Nephron progenitor cell (in vitro differentiated cells): ENCODE measurements at regions not wholly inside any gene's neighbourhood (a gene's known extent, or its start where the extent isn't known, plus 50 kb on each side); places are given as distances from the start of the nearest gene placed in this dataset.

Experiments used
- DNase-seq: peaks from one replicate; pipeline ENCODE4 v3.0.0; 2021
- H3K27ac Mint-ChIP-seq: 2 replicates; pipeline ENCODE4 v1.8.0; 2021; ENCODE audit warnings: mild to moderate bottlenecking, moderate library complexity, mixed read lengths
- H3K27me3 Mint-ChIP-seq: 2 replicates; pipeline ENCODE4 v1.8.0; 2021; ENCODE audit warnings: mild to moderate bottlenecking, low read depth, mixed read lengths; ENCODE audit not compliant: poor library complexity
- H3K36me3 Mint-ChIP-seq: 2 replicates; pipeline ENCODE4 v1.8.0; 2021; ENCODE audit warnings: low read depth, mixed read lengths
- H3K4me1 Mint-ChIP-seq: 2 replicates; pipeline ENCODE4 v1.8.0; 2021; ENCODE audit warnings: mixed read lengths
- H3K4me3 Mint-ChIP-seq: 2 replicates; pipeline ENCODE4 v1.8.0; 2021; ENCODE audit warnings: mild to moderate bottlenecking, moderate library complexity, mixed read lengths
- H3K9me3 Mint-ChIP-seq: 2 replicates; pipeline ENCODE4 v1.8.0; 2021; ENCODE audit warnings: mild to moderate bottlenecking, moderate library complexity, mixed read lengths
- TF ChIP-seq, protein P1 (sequence below): fragments of 200-600 bp; sonication (generic); IDR thresholded peaks from 2 replicates; pipeline ENCODE4 v1.5.0; 2021; ENCODE audit warnings: antibody characterized with exemption

DNA sequence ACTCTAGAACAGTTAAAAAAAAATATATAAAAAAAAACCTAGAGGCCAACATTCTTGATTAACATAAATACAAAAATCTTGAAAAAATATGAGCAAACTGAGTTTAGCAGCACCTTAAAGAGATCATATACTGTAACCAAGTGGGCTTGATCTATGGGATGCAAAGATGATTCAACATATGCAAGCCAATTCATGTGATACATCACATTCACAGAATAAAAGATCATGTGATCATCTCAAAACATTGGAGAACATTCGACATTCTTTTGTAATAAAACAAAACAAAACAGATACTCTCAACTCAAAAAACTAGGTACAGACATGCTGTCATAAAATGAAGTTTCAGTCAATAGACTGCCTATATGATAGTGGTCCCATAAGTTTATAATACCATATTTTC is 165.4 kb upstream of the NDST4 start:
- Mint-ChIP-seq H3K27me3 (no peaks in the 10 kb centered on the region), H3K9me3 (no peaks in the 10 kb centered on the region), H3K27ac (no peak overlapping the region), H3K4me3 (no peak overlapping the region), H3K36me3 (no peaks in the 10 kb centered on the region), H3K4me1 (no peaks in the 10 kb centered on the region)
- TF ChIP-seq, protein P1, sequence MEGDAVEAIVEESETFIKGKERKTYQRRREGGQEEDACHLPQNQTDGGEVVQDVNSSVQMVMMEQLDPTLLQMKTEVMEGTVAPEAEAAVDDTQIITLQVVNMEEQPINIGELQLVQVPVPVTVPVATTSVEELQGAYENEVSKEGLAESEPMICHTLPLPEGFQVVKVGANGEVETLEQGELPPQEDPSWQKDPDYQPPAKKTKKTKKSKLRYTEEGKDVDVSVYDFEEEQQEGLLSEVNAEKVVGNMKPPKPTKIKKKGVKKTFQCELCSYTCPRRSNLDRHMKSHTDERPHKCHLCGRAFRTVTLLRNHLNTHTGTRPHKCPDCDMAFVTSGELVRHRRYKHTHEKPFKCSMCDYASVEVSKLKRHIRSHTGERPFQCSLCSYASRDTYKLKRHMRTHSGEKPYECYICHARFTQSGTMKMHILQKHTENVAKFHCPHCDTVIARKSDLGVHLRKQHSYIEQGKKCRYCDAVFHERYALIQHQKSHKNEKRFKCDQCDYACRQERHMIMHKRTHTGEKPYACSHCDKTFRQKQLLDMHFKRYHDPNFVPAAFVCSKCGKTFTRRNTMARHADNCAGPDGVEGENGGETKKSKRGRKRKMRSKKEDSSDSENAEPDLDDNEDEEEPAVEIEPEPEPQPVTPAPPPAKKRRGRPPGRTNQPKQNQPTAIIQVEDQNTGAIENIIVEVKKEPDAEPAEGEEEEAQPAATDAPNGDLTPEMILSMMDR: no peak
- no peak for DNase-seq

DNA sequence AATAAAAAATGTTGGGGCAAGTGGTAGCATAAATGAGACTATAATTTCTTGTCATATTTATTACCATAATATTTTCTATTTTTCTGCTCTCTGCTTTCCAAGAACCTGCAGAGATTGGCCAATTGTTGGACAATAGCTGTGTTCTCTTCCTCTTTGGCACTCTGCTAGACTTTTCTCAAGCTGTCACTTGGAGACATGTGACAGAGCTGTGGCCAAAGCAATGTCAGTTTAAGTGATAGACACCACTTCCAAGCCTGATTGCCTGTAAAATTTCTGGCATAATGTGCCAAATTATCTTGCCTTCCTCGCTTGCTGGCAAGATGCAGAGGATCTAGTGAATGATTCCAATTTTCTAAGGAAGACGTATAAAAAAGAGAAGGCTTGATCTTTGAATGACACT is 162.2 kb upstream of the NDST4 start:
- Mint-ChIP-seq H3K27ac (no peak overlapping the region), H3K27me3 (no peaks in the 10 kb centered on the region), H3K36me3 (no peaks in the 10 kb centered on the region), H3K4me1 (no peaks in the 10 kb centered on the region), H3K4me3 (no peak overlapping the region), H3K9me3 (no peaks in the 10 kb centered on the region)
- DNase-seq: no peak
- TF ChIP-seq, protein P1: no peak

DNA sequence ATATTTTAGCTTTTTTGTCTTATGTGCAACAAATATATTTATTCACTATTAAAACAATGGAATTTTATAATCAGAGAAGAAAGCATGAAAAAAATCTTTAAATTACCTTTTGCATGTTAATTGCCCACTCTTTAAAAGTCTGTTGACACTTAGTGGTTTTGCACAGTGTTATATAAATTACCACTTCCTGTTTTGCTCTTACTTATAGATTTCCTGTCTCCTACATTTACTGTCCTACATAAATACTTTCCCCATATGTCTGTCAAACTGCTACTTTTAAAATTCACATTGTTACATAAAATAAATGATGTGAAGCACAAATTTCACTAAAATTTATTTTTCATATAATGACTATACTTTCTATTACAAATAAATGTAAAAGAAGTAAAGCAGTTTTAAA is 161.1 kb upstream of the NDST4 start:
- H3K36me3 Mint-ChIP-seq: no peaks in the 10 kb centered on the region
- DNase-seq: no peak
- H3K27me3 Mint-ChIP-seq: no peaks in the 10 kb centered on the region
- H3K27ac Mint-ChIP-seq: no peak overlapping the region
- H3K4me3 Mint-ChIP-seq: no peak overlapping the region
- TF ChIP-seq, protein P1: no peak
- H3K9me3 Mint-ChIP-seq: no peaks in the 10 kb centered on the region
- H3K4me1 Mint-ChIP-seq: no peaks in the 10 kb centered on the region

DNA sequence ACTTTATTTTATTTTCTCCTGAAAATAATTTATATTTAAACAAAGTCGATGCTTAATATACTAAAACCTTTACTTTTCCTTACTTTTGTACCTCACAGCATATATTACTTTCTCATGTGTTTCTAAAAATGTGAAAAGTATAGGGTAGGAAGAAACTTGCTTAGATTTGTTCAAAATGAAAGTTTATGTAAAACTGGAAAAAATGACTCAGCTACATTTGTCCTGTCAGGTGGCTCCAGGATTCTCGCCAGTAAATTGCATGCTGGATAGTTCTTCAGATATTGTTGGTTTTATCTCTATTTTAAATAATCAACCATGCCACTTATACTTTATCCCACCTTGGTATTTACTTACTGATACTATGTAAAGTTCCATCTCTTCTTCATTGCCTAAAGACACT is 159.2 kb upstream of the NDST4 start:
- no peak for DNase-seq
- H3K27ac Mint-ChIP-seq: no peak overlapping the region
- H3K27me3 Mint-ChIP-seq: no peaks in the 10 kb centered on the region
- no peaks in the 10 kb centered on the region for H3K9me3 Mint-ChIP-seq
- TF ChIP-seq, protein P1: no peak
- H3K4me1 Mint-ChIP-seq: no peaks in the 10 kb centered on the region
- no peak overlapping the region for H3K4me3 Mint-ChIP-seq
- H3K36me3 Mint-ChIP-seq: no peaks in the 10 kb centered on the region

DNA sequence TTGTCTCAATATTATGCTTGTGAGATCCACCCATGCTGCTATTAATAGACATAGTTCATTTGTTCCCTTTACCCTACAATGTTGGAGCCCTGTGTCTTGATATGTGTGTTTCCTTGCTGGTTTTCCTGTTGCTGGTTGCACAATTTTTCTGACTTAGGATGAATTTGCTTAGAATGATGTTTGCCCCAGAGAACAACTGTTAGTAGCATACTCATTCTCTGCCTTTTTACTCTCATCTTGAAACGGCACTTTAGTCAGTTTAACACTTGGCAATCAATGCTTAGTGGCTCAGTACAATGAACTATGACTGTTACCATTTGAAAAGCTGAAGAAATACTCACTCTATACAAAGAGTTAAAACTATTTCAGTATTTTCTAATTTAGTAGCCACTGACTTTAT is 158.8 kb upstream of the NDST4 start:
- Mint-ChIP-seq H3K27me3 (no peaks in the 10 kb centered on the region), H3K9me3 (no peaks in the 10 kb centered on the region), H3K4me3 (no peak overlapping the region), H3K36me3 (no peaks in the 10 kb centered on the region), H3K4me1 (no peaks in the 10 kb centered on the region), H3K27ac (no peak overlapping the region)
- DNase-seq: no peak
- TF ChIP-seq, protein P1: no peak

DNA sequence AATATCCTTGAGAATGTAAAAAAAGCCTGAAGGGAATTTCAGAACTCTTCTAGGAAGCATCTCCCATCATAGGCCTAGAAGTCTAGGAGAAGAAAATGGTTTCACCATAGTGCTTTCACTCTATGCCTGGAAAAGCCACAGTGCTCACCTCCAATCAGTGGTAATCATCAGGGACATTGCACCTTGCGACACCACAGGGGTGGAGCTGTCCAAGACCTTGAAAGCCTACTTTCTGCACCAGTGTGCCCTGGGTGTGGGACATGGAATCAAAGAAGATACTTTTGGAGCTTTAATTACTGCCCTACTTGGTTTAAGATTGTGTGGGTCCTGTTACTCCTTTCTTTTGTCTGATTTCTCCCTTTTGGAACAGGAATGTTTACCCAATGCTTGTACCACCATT is 146.8 kb upstream of the NDST4 start:
- TF ChIP-seq, protein P1: no peak
- H3K4me3 Mint-ChIP-seq: no peak overlapping the region

More for the DNA sequence above, 146.8 kb upstream of the NDST4 start:
- no peak for DNase-seq
- no peaks in the 10 kb centered on the region for H3K9me3 Mint-ChIP-seq
- no peaks in the 10 kb centered on the region for H3K4me1 Mint-ChIP-seq
- H3K27ac Mint-ChIP-seq: no peak overlapping the region
- H3K36me3 Mint-ChIP-seq: no peaks in the 10 kb centered on the region
- peaks cover 4% of the 10 kb centered on the region for H3K27me3 Mint-ChIP-seq
